ENCODE measurements at regions not wholly inside any gene's neighbourhood (a gene's known extent, or its start where the extent isn't known, plus 50 kb on each side); places are given as distances from the start of the nearest gene placed in this dataset.

- Histone ChIP-seq H3K27me3 (replicated peaks in 1 of 2; ENCODE audit: control insufficient read depth in 2 of 2, insufficient read depth in 2 of 2, low read length in 1 of 2) (no peaks in the 10 kb centered on the region), H3K4me1 (ENCODE audit: control insufficient read depth, insufficient read depth, low read length) (peaks cover 61% of the 10 kb centered on the region), H4K20me1 (ENCODE audit: control insufficient read depth, insufficient read depth) (no peaks in the 10 kb centered on the region), H3K36me3 (ENCODE audit: control insufficient read depth in 2 of 2, insufficient read depth in 2 of 2, low read length in 1 of 2) (no peaks in the 10 kb centered on the region), H3K27ac (ENCODE audit: control insufficient read depth, insufficient read depth) (no peak overlapping the region; the same call in 1 of the 2 replicates), H3K79me2 (ENCODE audit: control insufficient read depth, insufficient read depth, low read length) (peaks cover 12% of the 10 kb centered on the region), H3K4me2 (ENCODE audit: control insufficient read depth, insufficient read depth) (peak overlapping the region; percentile 56; the same call in 1 of the 2 replicates), H2AFZ (ENCODE audit: control insufficient read depth, low read depth, low read length) (no peak overlapping the region; the same call in 1 of the 2 replicates), H3K4me3 (no peak overlapping the region), H3K9ac (ENCODE audit: control insufficient read depth, insufficient read depth, low read length) (no peak overlapping the region), H3K9me3 (replicated peaks; ENCODE audit: control insufficient read depth, insufficient read depth, low read length) (peaks cover 3% of the 10 kb centered on the region; the same call in 2 of the 3 replicates)
- BruUV-seq (replicated peaks): no TSS peak
- CTCF ChIA-PET: interaction anchor here (1.2 to 12.0 kb wide), 4 partner anchors 10 to 59 kb away, joined by 3 to 141 read pairs (median 24); a partner anchor contains a TSS
- SMC1A ChIA-PET (ENCODE audit: uncharacterized antibody, unreplicated experiment): interaction anchor here (0.7 to 12.8 kb wide), 9 partner anchors 10 to 153 kb away, joined by 3 to 526 read pairs (median 8); partner anchors contain the start of gene BCAT1
- ATAC-seq (no peak), DNase-seq (ENCODE audit: low read depth, low spot score) (no peak), FAIRE-seq (no peak)
- WGBS (ENCODE audit: insufficient coverage, insufficient replicate concordance, low lambda C conversion rate, missing lambda C conversion rate): 98% methylated on average over 2 of the region's 2 CpGs
- no peak for TF ChIP-seq CBX3 (IDR thresholded peaks at IDR 0.05; ENCODE audit: borderline replicate concordance, low read depth)
- TF ChIP-seq STAT1 (conservative IDR thresholded peaks at IDR 0.05): no peak
- no peak for TF ChIP-seq POLR2AphosphoS2 (IDR thresholded peaks at IDR 0.05; ENCODE audit: low read depth, low read length)
- no peak for TF ChIP-seq E4F1 (IDR thresholded peaks at IDR 0.05; ENCODE audit: borderline replicate concordance, partially characterized antibody)
- no peak for TF ChIP-seq TCF12 (IDR thresholded peaks at IDR 0.05; ENCODE audit: low read depth, low read length)
- no peak for TF ChIP-seq TBL1XR1 (IDR thresholded peaks at IDR 0.05; ENCODE audit: low read depth, low read length)
- TF ChIP-seq TARDBP (IDR thresholded peaks at IDR 0.05; ENCODE audit: borderline replicate concordance): no peak
- no peak for TF ChIP-seq ZNF622 (IDR thresholded peaks at IDR 0.05)
- TF ChIP-seq MYB (IDR thresholded peaks at IDR 0.05; ENCODE audit: borderline replicate concordance, low read depth, low read length): no peak
- TF ChIP-seq SUPT20H (IDR thresholded peaks at IDR 0.05; ENCODE audit: borderline replicate concordance, control insufficient read depth, low read depth, low read length): no peak
- TF ChIP-seq HDGF (IDR thresholded peaks at IDR 0.05): no peak
- RAD21 ChIA-PET (ENCODE audit: unreplicated experiment): interaction anchor here (1.4 to 13.0 kb wide), 5 partner anchors 8 to 55 kb away, joined by 3 to 462 read pairs (median 60); partner anchors contain the start of gene BCAT1
- in situ Hi-C loops (cut with MboI) (loop anchor here (5.0 kb wide), 1 partner anchor 56 kb away; no protein-coding TSS in a partner anchor), intact Hi-C loops (cut with micrococcal nuclease; ENCODE audit: unreplicated experiment) (loop anchor here (5.0 kb wide), 1 partner anchor 321 kb away; no protein-coding TSS in a partner anchor)
- POLR2A ChIA-PET: interaction anchor here (0.7 to 10.0 kb wide), 3 partner anchors 20 to 55 kb away, joined by 6 to 297 read pairs (median 50); a partner anchor contains a TSS
These were observed 52.4 kb upstream of the BCAT1 start for GRCh38 chr12:25001311-25001710.
